Stimulated activated effector memory CD8-positive, alpha-beta T cell treated with anti-CD3 and anti-CD28 coated beads, Interleukin-12 subunit alpha, Interleukin-12 subunit beta, amount 100 ng/mL, for 72 hours (primary cell): ENCODE measurements at regions not wholly inside any gene's neighbourhood (a gene's known extent, or its start where the extent isn't known, plus 50 kb on each side); places are given as distances from the start of the nearest gene placed in this dataset.

ENCODE experiments used
- ATAC-seq: fragments of 150-1000 bp; cut with Tn5 transposase; 2 replicates; pipeline ENCODE4 v1.10.0; 2021
- DNase-seq, 2 donors: peaks; one replicate each; pipeline ENCODE4 v3.0.0; 2021 to 2022; ENCODE audit warnings: low spot score in 2 of 2
- H3K27ac Mint-ChIP-seq: one replicate; pipeline ENCODE4 v1.8.0; 2022; ENCODE audit warnings: mild to moderate bottlenecking, mixed read lengths
- H3K36me3 Mint-ChIP-seq: one replicate; pipeline ENCODE4 v1.8.0; 2022; ENCODE audit warnings: mild to moderate bottlenecking, mixed read lengths
- H3K4me1 Mint-ChIP-seq: one replicate; pipeline ENCODE4 v1.8.0; 2022; ENCODE audit warnings: mixed read lengths
- H3K4me3 Mint-ChIP-seq: one replicate; pipeline ENCODE4 v1.8.0; 2022; ENCODE audit warnings: mild to moderate bottlenecking, mixed read lengths
- H3K9me3 Mint-ChIP-seq: one replicate; pipeline ENCODE4 v1.8.0; 2022; ENCODE audit warnings: mixed read lengths

DNA sequence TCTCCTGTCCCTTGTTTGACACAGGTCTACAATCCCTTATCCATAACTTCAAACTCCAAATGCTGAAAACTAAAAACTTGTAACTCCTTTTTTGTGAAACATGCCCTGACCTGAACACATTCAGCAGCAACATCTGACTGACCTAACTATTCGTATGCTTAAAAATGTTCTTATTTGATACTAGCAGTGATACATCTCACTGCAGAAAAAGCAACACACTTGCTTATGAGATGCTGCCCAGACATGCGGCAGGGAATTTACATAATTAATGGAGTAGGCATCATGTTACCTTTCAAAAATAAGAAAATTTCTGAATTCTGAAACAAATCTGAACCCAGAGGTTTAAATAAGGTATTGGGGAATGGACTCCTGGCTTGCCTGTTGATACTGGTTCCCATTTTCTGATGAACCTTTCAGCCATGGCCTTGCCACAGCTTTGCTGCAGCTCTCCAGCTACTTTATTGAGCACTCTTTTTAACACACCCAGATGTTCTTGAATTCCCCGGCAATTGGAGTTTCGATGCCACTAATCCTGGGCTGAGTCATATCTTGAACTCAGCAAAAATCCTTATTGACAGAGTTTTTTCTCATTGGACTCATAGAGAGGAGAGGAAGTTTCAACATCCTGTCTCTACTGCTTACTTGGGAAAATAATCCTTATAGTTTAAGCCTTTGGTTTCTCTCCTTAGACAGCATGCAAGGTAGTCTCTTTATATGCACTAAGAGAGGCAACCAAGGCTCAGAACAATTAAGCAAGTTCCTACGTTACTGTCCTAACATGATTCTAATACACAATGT is 296.6 kb upstream of the LMCD1 start:
- Mint-ChIP-seq H3K4me1 (no peaks in the 10 kb centered on the region), H3K36me3 (no peaks in the 10 kb centered on the region), H3K9me3 (no peaks in the 10 kb centered on the region), H3K4me3 (no peak overlapping the region), H3K27ac (no peak overlapping the region)
- DNase-seq (no peak), ATAC-seq (no peak)

DNA sequence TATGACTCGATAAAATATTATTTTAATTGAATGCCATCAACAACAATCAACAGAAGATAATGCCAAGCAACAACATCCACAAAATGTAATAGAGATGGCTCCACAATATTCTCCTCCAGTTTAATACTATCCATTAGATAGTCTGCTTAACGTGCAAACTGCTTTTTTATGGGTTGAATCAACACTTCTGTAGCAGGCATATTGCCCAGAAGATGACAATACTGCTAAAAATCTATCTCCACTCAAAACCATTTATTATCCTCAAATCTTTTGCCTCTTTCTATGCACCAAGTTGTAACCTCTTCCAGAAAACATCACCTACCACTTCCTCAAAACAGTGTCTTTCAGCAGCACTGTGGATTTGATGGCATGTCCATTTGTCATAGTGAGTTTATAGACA is 295.7 kb upstream of the LMCD1 start:
- DNase-seq = no peak
- H3K36me3 Mint-ChIP-seq = no peaks in the 10 kb centered on the region
- H3K9me3 Mint-ChIP-seq = no peaks in the 10 kb centered on the region
- ATAC-seq = no peak
- H3K27ac Mint-ChIP-seq = no peak overlapping the region
- H3K4me3 Mint-ChIP-seq = no peak overlapping the region
- no peaks in the 10 kb centered on the region for H3K4me1 Mint-ChIP-seq

DNA sequence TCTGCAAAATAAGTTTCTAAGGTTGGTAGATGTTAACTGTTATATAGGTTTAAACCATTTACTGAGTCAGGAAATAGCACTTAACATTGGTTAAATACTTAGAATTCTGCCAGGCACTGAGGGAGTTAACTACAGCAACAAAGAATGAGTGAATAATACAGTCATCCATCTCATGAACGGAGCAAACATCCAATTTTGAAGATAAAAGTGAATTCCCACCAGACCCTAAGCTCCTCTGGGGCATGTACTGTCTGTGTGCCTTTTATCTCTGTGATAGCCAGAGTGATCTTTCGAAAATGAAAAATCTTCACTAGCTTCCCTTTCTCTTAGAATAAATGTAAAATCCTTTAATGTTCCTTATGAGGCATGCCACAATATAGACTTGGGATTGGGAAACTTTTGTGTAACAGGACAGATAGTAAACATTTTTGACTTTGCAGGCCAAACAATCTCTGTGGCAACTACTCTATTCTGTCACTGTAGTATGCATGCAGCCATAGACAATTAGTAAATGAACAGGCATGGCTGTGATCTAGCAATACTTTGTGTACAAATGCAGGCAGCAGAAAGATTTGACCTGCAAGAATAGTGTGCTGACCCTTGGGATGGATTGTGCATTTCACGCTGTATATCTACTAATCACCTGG is 294.5 kb upstream of the LMCD1 start:
- Mint-ChIP-seq H3K36me3 (no peaks in the 10 kb centered on the region), H3K4me3 (no peak overlapping the region), H3K9me3 (no peaks in the 10 kb centered on the region), H3K27ac (no peak overlapping the region), H3K4me1 (no peaks in the 10 kb centered on the region)
- no peak for DNase-seq
- ATAC-seq = no peak

DNA sequence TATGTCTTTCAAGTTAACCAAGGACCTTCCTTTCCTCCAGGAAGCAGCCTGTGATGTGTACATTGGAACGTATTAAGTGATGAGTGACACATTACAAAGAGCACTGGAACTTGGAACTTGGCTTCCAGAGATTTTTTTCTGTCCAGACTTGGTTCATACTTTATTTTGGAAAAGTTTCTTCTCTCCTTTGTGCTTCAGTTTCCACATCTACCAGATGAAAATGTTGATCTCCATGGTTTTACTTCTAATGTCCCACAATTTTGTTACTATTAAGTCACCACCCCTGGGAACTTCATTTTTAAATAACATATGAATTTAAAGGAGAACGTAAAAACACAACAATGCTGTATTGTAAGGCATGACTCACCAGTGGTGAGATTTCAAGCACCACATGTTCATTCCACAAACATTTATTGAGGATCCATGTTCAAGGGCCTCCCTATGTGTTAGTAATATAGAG is 290.7 kb upstream of the LMCD1 start:
- H3K9me3 Mint-ChIP-seq = no peaks in the 10 kb centered on the region
- DNase-seq = no peak

GRCh38 chr3:8212794-8213193 is 288.8 kb upstream of the LMCD1 start:
- ATAC-seq (no peak), DNase-seq (no peak)
- no peaks in the 10 kb centered on the region for H3K9me3 Mint-ChIP-seq
- no peaks in the 10 kb centered on the region for H3K4me1 Mint-ChIP-seq
- no peak overlapping the region for H3K4me3 Mint-ChIP-seq
- no peak overlapping the region for H3K27ac Mint-ChIP-seq
- H3K36me3 Mint-ChIP-seq = no peaks in the 10 kb centered on the region

More for the DNA sequence above, 290.7 kb upstream of the LMCD1 start:
- H3K4me3 Mint-ChIP-seq = no peak overlapping the region
- no peaks in the 10 kb centered on the region for H3K4me1 Mint-ChIP-seq
- ATAC-seq = no peak
- H3K36me3 Mint-ChIP-seq = no peaks in the 10 kb centered on the region
- no peak overlapping the region for H3K27ac Mint-ChIP-seq

- Mint-ChIP-seq H3K9me3 (no peaks in the 10 kb centered on the region), H3K27ac (no peak overlapping the region)
Measured at GRCh38 chr3:8213286-8213685, 288.3 kb upstream of the LMCD1 start.

DNA sequence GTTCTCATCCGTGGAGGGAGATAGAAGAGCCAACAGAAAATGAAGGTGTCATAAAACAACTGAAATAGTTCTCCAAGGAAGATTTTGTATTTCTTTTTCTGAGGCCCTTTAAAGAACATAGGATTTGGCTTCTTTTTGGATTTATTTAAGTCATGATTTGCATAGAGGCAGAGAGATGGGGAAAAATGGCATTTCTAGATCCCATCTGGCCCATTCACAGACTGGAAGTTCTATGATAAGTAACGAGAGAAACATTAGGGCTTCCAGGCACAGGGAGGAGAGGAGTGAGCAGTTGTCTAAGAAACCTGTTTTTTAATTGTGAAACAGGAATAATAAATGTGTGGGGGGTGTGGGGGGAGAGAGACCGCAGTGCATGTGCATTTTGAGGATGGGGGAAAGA is 285.8 kb upstream of the LMCD1 start:
- no peaks in the 10 kb centered on the region for H3K36me3 Mint-ChIP-seq

More at GRCh38 chr3:8213286-8213685, 288.3 kb upstream of the LMCD1 start:
- Mint-ChIP-seq H3K36me3 (no peaks in the 10 kb centered on the region), H3K4me3 (no peak overlapping the region), H3K4me1 (no peaks in the 10 kb centered on the region)
- ATAC-seq = no peak
- no peak for DNase-seq

GRCh38 chr3:8218353-8218940 is 283.2 kb upstream of the LMCD1 start:
- Mint-ChIP-seq H3K27ac (no peak overlapping the region), H3K4me3 (no peak overlapping the region), H3K36me3 (no peaks in the 10 kb centered on the region), H3K4me1 (no peaks in the 10 kb centered on the region), H3K9me3 (no peaks in the 10 kb centered on the region)
- no peak for DNase-seq
- no peak for ATAC-seq

More for the DNA sequence above, 285.8 kb upstream of the LMCD1 start:
- Mint-ChIP-seq H3K27ac (no peak overlapping the region), H3K4me3 (no peak overlapping the region), H3K9me3 (no peaks in the 10 kb centered on the region), H3K4me1 (no peaks in the 10 kb centered on the region)
- ATAC-seq = no peak
- DNase-seq = no peak

- DNase-seq (no peak), ATAC-seq (no peak)
- no peaks in the 10 kb centered on the region for H3K9me3 Mint-ChIP-seq
- no peaks in the 10 kb centered on the region for H3K4me1 Mint-ChIP-seq
- H3K27ac Mint-ChIP-seq = no peak overlapping the region
- no peak overlapping the region for H3K4me3 Mint-ChIP-seq
- H3K36me3 Mint-ChIP-seq = no peaks in the 10 kb centered on the region
Measured at GRCh38 chr3:8220291-8220690, 281.3 kb upstream of the LMCD1 start.

- DNase-seq (no peak), ATAC-seq (no peak)
- Mint-ChIP-seq H3K4me1 (no peaks in the 10 kb centered on the region), H3K9me3 (no peaks in the 10 kb centered on the region), H3K36me3 (no peaks in the 10 kb centered on the region), H3K4me3 (no peak overlapping the region), H3K27ac (no peak overlapping the region)
Measured at GRCh38 chr3:8223766-8224165, 277.9 kb upstream of the LMCD1 start.

DNA sequence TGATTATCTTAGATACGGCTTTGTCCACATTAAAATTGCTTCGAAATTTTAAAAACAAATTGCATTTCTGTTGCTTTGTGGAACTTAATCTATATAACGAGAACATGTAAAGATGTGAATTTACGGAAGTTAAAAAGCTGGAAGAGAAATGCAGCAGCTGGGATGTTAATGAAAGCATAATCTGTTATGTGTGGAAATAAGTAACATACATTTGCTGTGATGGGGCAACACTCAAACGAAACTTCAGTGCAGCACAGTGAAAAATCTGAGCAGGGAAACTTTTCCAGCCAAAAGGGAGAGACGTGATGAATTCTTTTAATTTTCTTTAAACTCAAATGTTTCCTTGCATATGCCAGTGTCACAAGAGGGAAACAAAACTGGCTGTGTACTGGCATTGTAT is 276.7 kb upstream of the LMCD1 start:
- Mint-ChIP-seq H3K4me3 (no peak overlapping the region), H3K4me1 (no peaks in the 10 kb centered on the region), H3K36me3 (no peaks in the 10 kb centered on the region), H3K9me3 (no peaks in the 10 kb centered on the region), H3K27ac (no peak overlapping the region)
- ATAC-seq (no peak), DNase-seq (no peak)

DNA sequence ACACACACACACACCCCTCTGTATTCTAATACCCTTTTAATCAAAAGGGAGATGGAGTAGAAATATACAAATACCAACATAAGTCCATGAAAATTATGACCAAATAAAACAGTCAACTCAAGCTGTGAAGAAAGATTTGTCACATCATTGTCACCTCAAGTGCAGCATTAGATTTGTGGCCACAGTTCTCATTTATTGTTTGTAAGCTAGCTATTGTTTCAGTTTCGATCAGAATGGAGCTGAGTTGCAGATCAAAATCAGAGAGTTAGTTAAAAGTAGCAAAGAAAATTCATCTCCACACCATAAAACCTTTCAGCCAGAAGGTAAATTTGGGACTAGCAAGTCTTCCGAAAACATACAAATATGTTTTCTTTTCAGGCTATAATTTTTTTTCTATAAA is 267.7 kb upstream of the LMCD1 start:
- Mint-ChIP-seq H3K9me3 (no peaks in the 10 kb centered on the region), H3K4me1 (no peaks in the 10 kb centered on the region), H3K36me3 (no peaks in the 10 kb centered on the region), H3K27ac (no peak overlapping the region), H3K4me3 (no peak overlapping the region)
- ATAC-seq (no peak), DNase-seq (no peak)

GRCh38 chr3:8236264-8236663 is 265.4 kb upstream of the LMCD1 start:
- no peaks in the 10 kb centered on the region for H3K36me3 Mint-ChIP-seq
- H3K4me3 Mint-ChIP-seq = no peak overlapping the region
- no peaks in the 10 kb centered on the region for H3K9me3 Mint-ChIP-seq
- no peaks in the 10 kb centered on the region for H3K4me1 Mint-ChIP-seq
- ATAC-seq (no peak), DNase-seq (no peak)
- H3K27ac Mint-ChIP-seq = no peak overlapping the region

DNA sequence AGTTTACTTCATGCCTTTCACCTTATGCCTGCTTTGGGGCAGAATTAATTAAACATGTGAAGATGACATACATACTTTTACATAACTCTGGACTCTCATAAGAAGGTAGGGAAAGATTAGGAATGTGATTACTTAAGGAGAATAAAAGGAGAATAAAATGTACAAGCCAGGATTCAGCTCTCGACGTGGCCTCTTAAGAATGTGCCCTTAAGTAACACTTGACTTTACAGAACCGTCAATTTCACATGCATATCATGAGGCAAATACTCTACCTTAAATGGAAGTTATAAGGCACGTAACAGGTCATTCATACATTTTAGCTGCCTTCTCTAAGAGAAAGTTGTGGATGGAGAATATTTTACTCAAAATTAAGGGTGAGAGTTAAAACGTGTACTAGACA is 263.7 kb upstream of the LMCD1 start:
- no peak overlapping the region for H3K4me3 Mint-ChIP-seq
- ATAC-seq = no peak
- no peak for DNase-seq
- H3K9me3 Mint-ChIP-seq = peaks cover 2% of the 10 kb centered on the region
- H3K4me1 Mint-ChIP-seq = no peaks in the 10 kb centered on the region
- no peak overlapping the region for H3K27ac Mint-ChIP-seq
- H3K36me3 Mint-ChIP-seq = no peaks in the 10 kb centered on the region

- no peak for ATAC-seq
- DNase-seq = no peak
- Mint-ChIP-seq H3K36me3 (no peaks in the 10 kb centered on the region), H3K4me1 (no peaks in the 10 kb centered on the region), H3K9me3 (peaks cover 2% of the 10 kb centered on the region), H3K27ac (no peak overlapping the region), H3K4me3 (no peak overlapping the region)
Measured at GRCh38 chr3:8238432-8238831, 263.2 kb upstream of the LMCD1 start.

- H3K4me1 Mint-ChIP-seq = no peaks in the 10 kb centered on the region
- H3K4me3 Mint-ChIP-seq = no peak overlapping the region
- DNase-seq (no peak), ATAC-seq (no peak)
- no peak overlapping the region for H3K27ac Mint-ChIP-seq
- no peaks in the 10 kb centered on the region for H3K36me3 Mint-ChIP-seq
- peaks cover 2% of the 10 kb centered on the region for H3K9me3 Mint-ChIP-seq
Measured at GRCh38 chr3:8239095-8239494, 262.5 kb upstream of the LMCD1 start.
